Heart right ventricle (tissue), 16 donors: ENCODE measurements at regions not wholly inside any gene's neighbourhood (a gene's known extent, or its start where the extent isn't known, plus 50 kb on each side); places are given as distances from the start of the nearest gene placed in this dataset.

Experiments
- ATAC-seq, 8 donors: fragments of 200-7000 bp; cut with Tn5 transposase; one replicate each; pipeline ENCODE4 v1.9.1; 2020; ENCODE audit warnings: mild to moderate bottlenecking in 8 of 8, moderate library complexity in 8 of 8, moderate number of reproducible peaks in 1 of 8
- DNase-seq, 2 donors: peaks; one replicate each; pipeline ENCODE4 v3.0.0-alpha.2; 2020
- H3K27ac ChIP-seq, 10 donors: fragments of 200-600 bp; sonication (generic) in 2 of 10; one replicate each; pipeline versions ENCODE4 v1.5.0 to v1.8.0; 2020 to 2022; ENCODE audit warnings: mild to moderate bottlenecking in 3 of 10
- H3K27me3 ChIP-seq, 7 donors: fragments of 200-600 bp; one replicate each; pipeline ENCODE4 v1.8.0; 2021 to 2022; ENCODE audit warnings: mild to moderate bottlenecking in 2 of 7
- H3K36me3 ChIP-seq, 9 donors: fragments of 200-600 bp; sonication (generic) in 1 of 9; one replicate each; pipeline versions ENCODE4 v1.5.0 to v1.8.0; 2020 to 2022; ENCODE audit warnings: mild to moderate bottlenecking in 2 of 9
- H3K4me1 ChIP-seq, 9 donors: fragments of 200-600 bp; sonication (generic) in 1 of 9; one replicate each; pipeline versions ENCODE4 v1.5.0 to v1.8.0; 2020 to 2022; ENCODE audit warnings: mild to moderate bottlenecking in 4 of 9
- H3K4me3 ChIP-seq, 10 donors: fragments of 200-600 bp; sonication (generic) in 2 of 10; one replicate each; pipeline versions ENCODE4 v1.5.0 to v1.8.0; 2020 to 2022; ENCODE audit warnings: mild to moderate bottlenecking in 7 of 10, moderate library complexity in 2 of 10
- H3K9me3 ChIP-seq, 11 donors: fragments of 200-600 bp in 10 of 11; sonication (generic) in 2 of 11; one replicate each; pipeline versions ENCODE4 v1.5.0 to v1.8.0; 2013 to 2022; ENCODE audit warnings: mild to moderate bottlenecking in 2 of 11, control low read depth in 1 of 11, moderate library complexity in 1 of 11
- WGBS, 2 donors: extraction: QIAGEN DNeasy Blood & Tissue Kit; methylation state at CpG; one replicate each; pipeline ENCODE4 v1.1.7; 2013; ENCODE audit warnings: inconsistent platforms in 1 of 2; 5-methylcytosine and 5-hydroxymethylcytosine counted together
- intact Hi-C, 10 donors: fragments of 100-400 bp; cut with DNase I; formaldehyde crosslinking; loops; one replicate each; pipeline versions ENCODE4 v1.11.1 to v1.14.2; 2022
- TF ChIP-seq, protein P1 (sequence below), 9 donors: fragments of 200-600 bp; sonication (generic) in 2 of 9; IDR thresholded peaks; one replicate each; pipeline versions ENCODE4 v1.5.0 to v1.8.0; 2021 to 2022; ENCODE audit warnings: antibody characterized with exemption in 9 of 9, mild to moderate bottlenecking in 5 of 9, moderate library complexity in 1 of 9
- donor health status: Arrhythmogenic right ventricular cardiomyopathy.
- donor health status: ischemic (EF 13 %, LVEDD 7.1; RV severe dilation, severe dysfunction).
- donor health status: healthy with polysubstance abuse.
- donor health status: DM: no; HTN: yes; CAD: no.
- donor health status: DM: no; HTN: no; CAD: no.
- donor health status: ischemic (EF 25% LVEDD 6.9; RV normal size, moderate dysfunction).
- donor health status: ischemic (EF 25% LVEDD 5.7; RV mildly dilated, moderate dysfunction).
- donor health status: healthy.
- donor health status: DM: yes; HTN: yes; CAD: no.
- donor health status: Ischemic cardiomyopathy.
- donor health status: ischemic (EF 35%, LVEDD 5.7; RV mildly dilated, moderate dysfunction).
- donor health status: nonischemic (EF 11% LVEDD 7.7; RV severe dilation, severe dysfunction).
- donor health status: DM: yes; HTN: yes; CAD: no.
- donor health status: PGD.
- donor health status: ischemic (EF 29% LVEDD 5.4; RV normal size, mild dysfunction).
- donor health status: nonischemic (EF 23%, LVEDD 6.1; RV moderate dilation, normal function).

DNA sequence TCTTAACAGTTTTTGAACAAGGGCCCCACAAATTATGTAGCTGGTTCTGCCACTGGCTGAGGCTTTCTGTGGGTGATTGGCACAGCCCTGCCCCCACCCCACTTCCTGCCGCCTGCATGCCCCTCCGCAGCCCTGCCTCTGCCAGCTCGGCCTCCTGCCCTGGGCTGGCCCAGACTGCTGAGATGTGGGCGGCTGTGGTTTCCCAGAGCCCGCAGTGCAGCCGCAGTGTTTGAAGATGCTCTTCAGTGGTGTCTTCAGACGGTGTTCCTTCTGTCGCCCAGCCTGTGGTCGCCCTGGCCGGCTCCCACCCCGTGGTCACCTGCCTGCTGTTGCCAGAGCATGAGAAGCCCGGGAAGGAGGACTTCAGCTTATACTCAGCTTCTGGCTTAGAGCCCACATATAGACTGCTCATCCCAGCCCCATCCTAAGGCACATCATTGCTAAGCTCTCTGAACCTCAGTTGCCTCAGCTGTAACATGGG, 154.3 kb downstream of the VEGFA start:
- no peaks in the 10 kb centered on the region for H3K27me3 ChIP-seq
- no peaks in the 10 kb centered on the region for H3K9me3 ChIP-seq
- intact Hi-C loops = no loop called here
- no peak overlapping the region for H3K27ac ChIP-seq
- H3K36me3 ChIP-seq = no peaks in the 10 kb centered on the region
- H3K4me1 ChIP-seq = peaks cover 0 to 35% (median 0%) of the 10 kb centered on the region in 9 donors
- TF ChIP-seq, protein P1, sequence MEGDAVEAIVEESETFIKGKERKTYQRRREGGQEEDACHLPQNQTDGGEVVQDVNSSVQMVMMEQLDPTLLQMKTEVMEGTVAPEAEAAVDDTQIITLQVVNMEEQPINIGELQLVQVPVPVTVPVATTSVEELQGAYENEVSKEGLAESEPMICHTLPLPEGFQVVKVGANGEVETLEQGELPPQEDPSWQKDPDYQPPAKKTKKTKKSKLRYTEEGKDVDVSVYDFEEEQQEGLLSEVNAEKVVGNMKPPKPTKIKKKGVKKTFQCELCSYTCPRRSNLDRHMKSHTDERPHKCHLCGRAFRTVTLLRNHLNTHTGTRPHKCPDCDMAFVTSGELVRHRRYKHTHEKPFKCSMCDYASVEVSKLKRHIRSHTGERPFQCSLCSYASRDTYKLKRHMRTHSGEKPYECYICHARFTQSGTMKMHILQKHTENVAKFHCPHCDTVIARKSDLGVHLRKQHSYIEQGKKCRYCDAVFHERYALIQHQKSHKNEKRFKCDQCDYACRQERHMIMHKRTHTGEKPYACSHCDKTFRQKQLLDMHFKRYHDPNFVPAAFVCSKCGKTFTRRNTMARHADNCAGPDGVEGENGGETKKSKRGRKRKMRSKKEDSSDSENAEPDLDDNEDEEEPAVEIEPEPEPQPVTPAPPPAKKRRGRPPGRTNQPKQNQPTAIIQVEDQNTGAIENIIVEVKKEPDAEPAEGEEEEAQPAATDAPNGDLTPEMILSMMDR (IDR thresholded peaks at IDR 0.05) = no peak
- peak in 4 of 8 donors; percentile 8 to 47 (median 36) for ATAC-seq
- DNase-seq = no peak
- H3K4me3 ChIP-seq = no peak overlapping the region
- 79 to 80% methylated on average over 12 of the region's 12 CpGs for WGBS, 2 donors

DNA sequence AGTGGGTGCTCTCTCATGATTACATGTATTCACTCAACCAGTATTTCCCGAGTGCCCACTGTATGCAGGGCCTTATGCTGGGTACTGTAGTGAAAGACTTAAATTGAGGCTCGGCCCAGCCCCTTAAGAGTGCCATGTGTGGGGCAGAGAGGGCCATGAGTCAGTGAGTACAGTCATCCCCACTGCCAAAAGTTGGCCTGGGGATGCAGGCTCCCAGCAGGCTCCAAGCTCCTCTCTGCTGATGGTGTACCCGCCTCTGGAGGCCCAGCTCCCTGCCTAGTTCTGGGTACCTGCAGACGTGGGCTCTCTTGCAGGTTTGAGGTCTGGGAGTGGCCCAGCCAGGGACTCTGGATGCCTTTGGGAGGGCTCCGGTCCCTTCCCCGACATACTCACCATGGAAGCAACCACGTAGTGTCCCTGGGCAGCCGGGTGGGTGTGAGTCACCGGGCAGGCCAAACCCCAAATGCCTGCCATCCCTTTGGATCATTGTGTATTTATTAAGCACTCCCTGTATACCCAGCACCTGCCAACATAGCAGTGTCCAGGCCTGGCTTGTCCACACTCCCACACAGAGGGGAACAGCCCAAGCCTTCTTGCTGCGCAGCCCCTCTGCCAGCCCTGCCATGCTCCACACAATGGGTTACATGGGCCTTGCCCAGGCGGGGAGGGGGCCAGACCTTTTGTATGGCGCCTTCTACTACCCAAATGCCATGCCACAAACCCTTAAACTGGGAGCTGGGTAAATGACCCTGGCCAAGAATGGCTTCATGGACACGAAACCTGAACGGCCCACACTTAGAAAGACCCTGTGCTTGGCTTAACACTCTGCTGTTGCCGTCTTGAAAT, 153.6 kb downstream of the VEGFA start:
- ATAC-seq (no peak), DNase-seq (no peak)
- H3K27me3 ChIP-seq = no peaks in the 10 kb centered on the region
- H3K36me3 ChIP-seq = no peaks in the 10 kb centered on the region
- H3K4me3 ChIP-seq = no peak overlapping the region
- TF ChIP-seq, protein P1 (IDR thresholded peaks at IDR 0.05) = no peak
- intact Hi-C loops = no loop called here
- H3K4me1 ChIP-seq = peaks cover 0 to 35% (median 0%) of the 10 kb centered on the region in 9 donors
- 90 to 94% methylated on average over 15 of the region's 15 CpGs for WGBS, 2 donors
- H3K27ac ChIP-seq = no peak overlapping the region
- H3K9me3 ChIP-seq = no peaks in the 10 kb centered on the region

DNA sequence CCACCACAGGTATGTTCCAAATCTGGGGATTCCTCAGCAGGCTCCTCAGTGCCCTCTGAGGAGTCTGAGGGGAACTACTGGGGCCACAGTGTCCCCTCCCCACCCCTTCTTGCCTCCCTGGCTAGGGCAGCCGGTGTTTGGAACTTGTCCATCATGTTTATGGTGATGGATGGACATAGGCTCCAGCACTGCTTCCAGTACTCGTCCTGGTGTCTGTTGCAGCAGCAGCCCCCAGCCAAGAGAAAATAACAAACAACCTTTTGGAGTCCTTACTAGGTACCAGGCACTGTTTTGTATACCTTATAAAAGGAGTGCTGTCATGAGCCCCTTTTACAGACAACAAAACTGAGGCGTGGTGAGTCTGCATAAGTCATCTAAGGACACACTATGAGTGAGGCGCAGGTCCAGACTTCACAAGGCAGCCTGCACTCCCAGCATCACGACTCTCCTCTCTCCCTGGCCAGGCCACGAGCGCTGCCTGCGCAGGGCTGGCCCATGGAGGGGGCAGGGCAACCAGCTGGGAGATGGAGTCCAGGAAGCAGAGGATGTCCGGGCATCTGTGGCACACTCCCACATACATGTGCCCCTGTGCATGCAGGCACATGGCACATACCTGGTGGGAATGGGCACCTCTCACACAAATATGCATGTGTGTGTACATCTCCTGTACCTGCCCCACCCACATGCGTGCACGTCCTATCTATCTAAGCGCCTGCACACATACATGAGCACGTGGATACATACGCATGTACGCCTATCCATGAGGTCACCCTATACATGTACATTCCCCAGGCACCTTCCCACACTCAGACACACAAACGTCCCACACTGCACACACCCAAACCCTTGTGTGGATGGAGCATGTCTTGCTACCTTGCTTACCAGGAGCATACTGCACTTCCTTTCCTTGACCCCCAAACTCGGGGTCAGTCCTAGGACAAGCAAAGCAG, 152.7 kb downstream of the VEGFA start:
- Histone ChIP-seq H3K27ac (no peak overlapping the region), H3K36me3 (no peaks in the 10 kb centered on the region), H3K4me3 (no peak overlapping the region), H3K4me1 (peaks cover 0 to 37% (median 0%) of the 10 kb centered on the region in 9 donors), H3K27me3 (no peaks in the 10 kb centered on the region), H3K9me3 (no peaks in the 10 kb centered on the region)
- intact Hi-C loops = no loop called here
- DNase-seq = no peak
- TF ChIP-seq, protein P1 (IDR thresholded peaks at IDR 0.05) = no peak
- WGBS, 2 donors = 87 to 92% methylated on average over 17 of the region's 17 CpGs
- ATAC-seq = no peak
